Motor neuron (in vitro differentiated cells): ENCODE measurements at regions not wholly inside any gene's neighbourhood (a gene's known extent, or its start where the extent isn't known, plus 50 kb on each side); places are given as distances from the start of the nearest gene placed in this dataset.
A peak's percentile ranks its signal among the peaks of the same experiment; 100 is the strongest.

Experiments used
- ATAC-seq, 8 experiments: fragments of 200-7000 bp; cut with Tn5 transposase; replicated peaks in 6 of 8; 2 replicates each; pipeline ENCODE4 v1.8.0; 2021; ENCODE audit warnings: mild to moderate bottlenecking in 8 of 8, moderate library complexity in 8 of 8
- H3K27ac ChIP-seq, 2 donors: fragments of 250-450 bp; sonication (Bioruptor Pico); 2 replicates each; pipeline ENCODE4 v1.9.0; 2021; ENCODE audit warnings: antibody characterized with exemption in 2 of 2, mild to moderate bottlenecking in 2 of 2, moderate library complexity in 1 of 2
- H3K4me1 ChIP-seq, 2 donors: fragments of 250-450 bp; sonication (Bioruptor Pico); replicated peaks in 1 of 2; 2 replicates each; pipeline ENCODE4 v1.6.1; 2021; ENCODE audit warnings: antibody characterized with exemption in 2 of 2, mild to moderate bottlenecking in 2 of 2, moderate library complexity in 1 of 2
- H3K4me3 ChIP-seq, 5 donors: fragments of 250-450 bp; sonication (Bioruptor Pico); 2 replicates each; pipeline ENCODE4 v1.9.0; 2021; ENCODE audit warnings: antibody characterized with exemption in 5 of 5, mild to moderate bottlenecking in 5 of 5, moderate library complexity in 4 of 5
- WGBS, 10 experiments: fragments of 450-650 bp; shearing (Covaris generic); methylation state at CpG; one replicate each; pipeline ENCODE4 v1.0.0; 2022; 5-methylcytosine and 5-hydroxymethylcytosine counted together
- in situ Hi-C, 9 experiments: fragments of 400-800 bp; cut with MboI; loops; one replicate each; pipeline ENCODE4 v1.15.0; 2021; ENCODE audit warnings: low sequenced_read_pairs in 9 of 9, low pct_unique_long_range_greater_than_20kb in 2 of 9; ENCODE audit not compliant: unreplicated experiment in 9 of 9

DNA sequence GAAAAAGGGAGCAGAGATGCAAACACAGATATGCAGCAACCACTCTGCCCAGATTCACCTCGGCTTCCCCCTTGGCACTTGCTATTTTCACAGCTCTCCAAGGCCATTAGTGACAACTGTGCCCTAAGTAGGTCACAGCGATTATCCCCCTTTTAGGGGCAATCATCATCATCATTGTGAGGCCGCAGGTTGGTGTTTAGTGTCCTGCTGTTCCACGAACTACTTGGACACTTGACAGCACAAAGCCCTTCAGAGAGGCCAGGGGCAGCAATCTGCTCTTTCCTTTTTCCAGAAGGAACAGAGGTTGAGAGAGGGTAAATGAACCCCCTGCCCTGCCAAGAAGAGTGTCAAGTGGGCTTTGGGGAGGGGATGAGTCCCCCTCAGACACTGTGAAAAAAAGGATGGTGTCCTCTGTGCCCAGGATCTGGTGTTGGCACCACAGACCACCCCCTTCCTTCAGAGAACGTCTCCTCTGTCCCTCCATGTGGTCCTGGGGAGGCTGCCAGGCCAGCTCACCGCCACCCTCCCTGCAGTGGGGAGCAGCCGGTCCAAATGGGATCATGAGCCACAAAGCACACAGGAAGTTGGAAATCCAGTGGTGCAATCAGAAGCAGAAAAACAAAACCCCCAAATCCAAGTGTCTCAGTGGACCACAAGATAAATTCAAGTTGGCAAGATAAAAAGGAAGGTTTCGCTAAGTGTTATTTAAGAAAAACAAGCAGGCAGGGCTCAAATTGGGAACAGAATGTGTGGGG, 78.4 kb upstream of the MED9 start:
- Histone ChIP-seq H3K27ac (no peak overlapping the region), H3K4me1 (peaks cover 0 to 2% of the 10 kb centered on the region in 2 donors), H3K4me3 (no peak overlapping the region)
- no peak for ATAC-seq
- in situ Hi-C loops = no loop called here
- WGBS, 10 experiments = 20 to 100% (median 83%) methylated on average over 1 to 7 of the region's 8 CpGs; no CpG with 5 or more reads in 1 of the 10 experiments

- peak in 3 of 8 experiments; percentile 36 to 93 (median 67) for ATAC-seq
- in situ Hi-C loops = no loop called here
- no peak overlapping the region for H3K4me3 ChIP-seq
- no peak overlapping the region for H3K27ac ChIP-seq
- H3K4me1 ChIP-seq = peaks cover 5 to 10% of the 10 kb centered on the region in 2 donors
- WGBS, 10 experiments = 0 to 100% (median 83%) methylated on average over 1 to 5 of the region's 15 CpGs; no CpG with 5 or more reads in 3 of the 10 experiments
These were observed 77.6 kb upstream of the MED9 start for GRCh38 chr17:17398943-17399926.

DNA sequence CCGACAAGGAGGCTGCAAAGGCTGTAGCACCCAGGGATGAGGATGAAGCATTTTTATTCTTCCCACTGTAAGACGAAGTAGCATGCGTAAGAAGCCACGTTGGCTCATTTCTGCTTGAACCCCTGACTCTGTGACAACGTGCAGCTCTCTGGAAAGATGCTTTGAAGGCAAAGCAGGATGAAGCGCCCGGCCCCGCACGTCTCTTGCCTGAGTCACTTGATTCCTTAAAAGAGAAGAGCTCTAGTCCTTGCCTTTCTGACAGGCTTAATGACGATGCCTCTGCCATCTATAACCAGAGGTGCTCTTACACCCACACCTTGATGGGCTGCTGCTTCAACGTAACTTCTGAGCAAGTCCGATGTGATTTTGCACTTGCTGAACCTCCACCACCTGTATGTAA, 76.7 kb upstream of the MED9 start:
- in situ Hi-C loops = no loop called here
- H3K27ac ChIP-seq = no peak overlapping the region
- ATAC-seq = no peak
- H3K4me1 ChIP-seq = peaks cover 5 to 12% of the 10 kb centered on the region in 2 donors
- WGBS, 10 experiments = 74 to 100% (median 82%) methylated on average over 1 to 7 of the region's 12 CpGs; no CpG with 5 or more reads in 4 of the 10 experiments
- H3K4me3 ChIP-seq = no peak overlapping the region

DNA sequence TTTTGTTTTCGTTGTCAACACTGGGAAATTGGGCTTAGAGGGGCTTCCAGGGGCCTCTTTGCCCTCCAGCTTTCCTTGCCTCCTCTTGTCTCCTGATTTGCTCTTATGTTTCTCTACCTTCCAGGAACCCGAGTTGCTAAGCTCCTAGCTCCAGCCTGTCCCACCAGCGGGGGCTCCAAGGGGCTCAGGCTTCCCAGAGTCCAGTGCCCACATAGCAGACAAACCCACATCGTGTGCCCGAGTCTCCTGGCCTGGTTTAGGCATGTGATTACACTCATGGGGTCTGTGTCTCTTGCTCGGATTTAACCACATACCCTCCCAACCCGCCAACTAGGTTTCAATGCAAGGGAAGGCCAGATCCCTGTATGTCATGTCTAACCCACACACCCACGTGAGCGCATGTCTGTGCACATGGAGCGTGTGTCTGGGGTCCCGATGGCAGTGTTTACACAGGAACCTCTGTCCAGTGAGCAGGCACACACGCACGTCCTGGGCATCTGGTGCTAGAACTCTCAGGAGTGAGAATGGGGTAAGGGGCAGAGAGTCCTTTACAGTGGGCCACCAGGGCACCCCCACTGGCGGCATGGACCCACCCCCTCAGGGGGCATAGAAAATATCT, 76.1 kb upstream of the MED9 start:
- Histone ChIP-seq H3K4me1 (peaks cover 5 to 12% of the 10 kb centered on the region in 2 donors), H3K4me3 (no peak overlapping the region), H3K27ac (no peak overlapping the region)
- WGBS, 10 experiments = 57 to 100% (median 82%) methylated on average over 1 to 9 of the region's 14 CpGs; no CpG with 5 or more reads in 2 of the 10 experiments
- ATAC-seq = no peak
- in situ Hi-C loops = no loop called here

- 0 to 83% (median 76%) methylated on average over 1 to 8 of the region's 12 CpGs; no CpG with 5 or more reads in 5 of the 10 experiments for WGBS, 10 experiments
- in situ Hi-C loops = no loop called here
- Histone ChIP-seq H3K27ac (no peak overlapping the region), H3K4me3 (no peak overlapping the region), H3K4me1 (peaks cover 7 to 14% of the 10 kb centered on the region in 2 donors)
- peak in 5 of 8 experiments; percentile 32 to 83 (median 46) for ATAC-seq
These were observed 75.5 kb upstream of the MED9 start for GRCh38 chr17:17401271-17401781.

- WGBS, 10 experiments = 48 to 100% (median 78%) methylated on average over 2 to 6 of the region's 6 CpGs; no CpG with 5 or more reads in 3 of the 10 experiments
- Histone ChIP-seq H3K27ac (no peak overlapping the region), H3K4me3 (no peak overlapping the region), H3K4me1 (peaks cover 9 to 15% of the 10 kb centered on the region in 2 donors)
- in situ Hi-C loops = no loop called here
- no peak for ATAC-seq
These were observed 74.2 kb upstream of the MED9 start for GRCh38 chr17:17402558-17402957.

DNA sequence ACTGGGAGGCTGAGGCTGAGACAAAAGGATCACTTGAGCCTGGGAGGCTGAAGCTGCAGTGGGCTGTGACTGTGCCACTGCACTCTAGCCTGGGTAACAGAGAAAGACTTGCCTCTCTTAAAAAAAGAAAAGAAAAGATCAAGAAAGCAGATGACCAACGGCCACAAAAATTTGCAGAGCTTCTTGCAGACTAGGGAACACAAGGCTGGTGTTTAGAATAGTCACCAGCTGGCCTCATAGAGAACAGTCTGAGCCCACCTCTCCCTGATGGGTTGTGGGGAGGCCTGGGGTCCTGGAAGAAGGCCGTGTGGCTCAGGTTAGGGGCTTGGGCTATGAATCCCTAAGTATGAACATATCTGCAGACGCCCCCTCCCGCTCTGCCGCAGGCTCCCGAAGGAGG, 73.7 kb upstream of the MED9 start:
- ATAC-seq = no peak
- no peak overlapping the region for H3K4me3 ChIP-seq
- in situ Hi-C loops = no loop called here
- no peak overlapping the region for H3K27ac ChIP-seq
- peaks cover 9 to 15% of the 10 kb centered on the region in 2 donors for H3K4me1 ChIP-seq
- WGBS, 10 experiments = 0 to 67% (median 20%) methylated on average over 1 to 2 of the region's 6 CpGs; no CpG with 5 or more reads in 5 of the 10 experiments

DNA sequence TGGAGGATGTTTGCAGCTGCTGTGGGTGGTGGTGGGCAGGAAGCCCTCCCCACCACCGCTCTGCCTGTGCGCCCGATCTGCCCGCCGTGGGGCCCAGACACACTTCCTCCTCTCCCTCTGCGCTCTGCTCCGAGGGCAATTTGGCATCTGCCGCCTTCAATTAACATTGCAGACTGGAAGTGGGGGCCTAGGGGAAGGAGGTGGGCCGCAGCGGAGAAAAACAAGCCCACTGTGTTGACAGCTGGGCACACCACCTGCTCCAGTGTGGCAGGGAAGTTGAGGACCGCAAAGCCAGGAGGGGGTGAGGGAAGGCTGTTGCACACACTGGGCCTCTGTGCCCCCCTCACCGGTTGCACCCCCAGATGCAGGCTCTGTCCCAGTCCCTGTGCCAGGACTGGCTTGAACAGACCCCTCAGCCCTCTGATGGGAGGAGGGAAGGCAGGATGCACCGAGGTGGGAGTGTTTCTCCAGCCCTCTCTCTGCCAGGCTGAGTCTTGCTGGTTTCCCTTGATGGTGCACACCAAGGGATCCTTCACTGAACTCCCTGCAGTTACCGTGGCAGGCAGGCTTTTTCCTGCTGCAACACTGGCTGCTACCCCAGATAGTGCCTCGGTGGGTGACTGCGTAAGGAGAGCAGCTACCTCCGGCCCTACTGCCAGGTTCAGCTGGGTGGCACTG, 72.8 kb upstream of the MED9 start:
- peak in 5 of 8 experiments; percentile 23 to 63 (median 37) for ATAC-seq
- Histone ChIP-seq H3K4me1 (peaks cover 9 to 15% of the 10 kb centered on the region in 2 donors), H3K4me3 (no peak overlapping the region), H3K27ac (no peak overlapping the region)
- WGBS, 10 experiments = 50 to 100% (median 80%) methylated on average over 1 to 5 of the region's 17 CpGs; no CpG with 5 or more reads in 5 of the 10 experiments
- in situ Hi-C loops = no loop called here

DNA sequence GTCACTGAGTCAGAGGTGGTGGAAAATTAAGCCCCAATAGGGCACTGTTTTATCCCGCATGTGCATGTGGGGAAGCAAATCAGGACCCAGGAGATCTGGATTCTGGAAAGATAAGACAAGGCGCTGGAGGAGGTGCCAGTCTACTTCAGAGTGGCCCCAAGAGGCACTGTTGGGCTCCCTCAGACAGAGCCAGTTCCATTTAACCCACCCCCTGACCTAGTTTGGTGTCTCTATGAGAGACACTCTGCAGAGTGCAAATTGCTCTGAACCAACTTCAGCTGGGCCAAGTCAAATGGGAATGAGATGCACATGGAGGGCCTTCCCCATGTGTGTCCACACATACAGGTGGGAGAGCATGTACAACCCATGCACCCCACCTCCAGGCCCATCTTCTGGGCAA, 71.1 kb upstream of the MED9 start:
- H3K4me1 ChIP-seq = peaks cover 9 to 15% of the 10 kb centered on the region in 2 donors
- H3K4me3 ChIP-seq = no peak overlapping the region
- no peak for ATAC-seq
- H3K27ac ChIP-seq = no peak overlapping the region
- in situ Hi-C loops = no loop called here
- WGBS, 10 experiments = 68 to 100% (median 92%) methylated on average over 1 to 2 of the region's 2 CpGs; no CpG with 5 or more reads in 5 of the 10 experiments

DNA sequence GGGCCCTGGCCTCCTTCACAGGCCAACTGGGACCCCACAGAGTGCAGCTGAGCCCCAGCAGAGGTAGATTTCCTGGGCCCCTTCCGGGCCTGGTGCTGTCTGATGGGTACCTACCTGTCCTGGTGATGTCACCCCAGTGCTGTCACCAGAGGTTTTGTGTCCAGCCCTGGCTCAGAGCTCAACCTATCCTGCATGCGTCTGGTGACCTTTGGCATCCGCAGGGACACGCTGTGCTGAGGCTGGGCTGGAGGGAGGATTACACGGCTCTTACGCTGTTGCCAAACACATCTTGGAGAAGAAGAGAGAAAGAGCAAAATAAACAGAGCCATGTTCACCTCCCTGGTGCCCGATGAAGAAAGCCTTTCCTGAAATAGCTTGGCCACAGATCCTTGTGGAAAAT, 70.6 kb upstream of the MED9 start:
- 60 to 100% (median 85%) methylated on average over 1 to 4 of the region's 7 CpGs; no CpG with 5 or more reads in 4 of the 10 experiments for WGBS, 10 experiments
- ATAC-seq = peak in 5 of 8 experiments; percentile 35 to 83 (median 59)
- in situ Hi-C loops = no loop called here
- Histone ChIP-seq H3K4me3 (no peak overlapping the region), H3K4me1 (peaks cover 9 to 15% of the 10 kb centered on the region in 2 donors), H3K27ac (no peak overlapping the region)

DNA sequence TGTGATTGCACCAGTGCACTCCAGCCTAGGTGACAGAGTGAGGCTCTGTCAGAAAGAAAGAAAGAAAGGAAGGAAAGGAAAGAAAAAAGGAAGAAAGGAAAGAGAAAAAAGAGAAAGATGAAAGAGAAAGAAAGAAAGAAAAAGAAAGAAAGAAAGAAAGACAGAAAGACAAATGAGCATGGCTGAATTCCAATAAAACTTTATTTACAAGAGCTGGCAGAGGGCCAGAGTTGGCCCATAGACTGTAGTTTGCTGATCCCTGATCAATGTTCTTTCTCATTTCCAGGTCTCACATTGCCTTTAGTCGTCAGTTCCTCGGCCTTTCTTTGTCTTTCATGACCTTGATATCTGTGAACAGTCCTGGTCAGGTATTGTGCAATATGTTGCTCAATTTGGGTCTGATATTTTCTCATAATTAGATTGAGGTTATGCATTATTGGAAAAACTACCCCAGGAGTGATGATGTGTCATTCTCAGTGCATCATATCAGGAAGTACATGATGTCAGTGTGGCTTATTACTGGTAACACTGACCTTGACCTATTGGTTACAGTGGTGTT, 68.5 kb upstream of the MED9 start:
- no peak overlapping the region for H3K27ac ChIP-seq
- no peak for ATAC-seq
- 42 to 88% (median 68%) methylated on average over 1 to 2 of the region's 2 CpGs; no CpG with 5 or more reads in 2 of the 10 experiments for WGBS, 10 experiments
- in situ Hi-C loops = no loop called here
- no peak overlapping the region for H3K4me3 ChIP-seq
- H3K4me1 ChIP-seq = peaks cover 9 to 13% of the 10 kb centered on the region in 2 donors

DNA sequence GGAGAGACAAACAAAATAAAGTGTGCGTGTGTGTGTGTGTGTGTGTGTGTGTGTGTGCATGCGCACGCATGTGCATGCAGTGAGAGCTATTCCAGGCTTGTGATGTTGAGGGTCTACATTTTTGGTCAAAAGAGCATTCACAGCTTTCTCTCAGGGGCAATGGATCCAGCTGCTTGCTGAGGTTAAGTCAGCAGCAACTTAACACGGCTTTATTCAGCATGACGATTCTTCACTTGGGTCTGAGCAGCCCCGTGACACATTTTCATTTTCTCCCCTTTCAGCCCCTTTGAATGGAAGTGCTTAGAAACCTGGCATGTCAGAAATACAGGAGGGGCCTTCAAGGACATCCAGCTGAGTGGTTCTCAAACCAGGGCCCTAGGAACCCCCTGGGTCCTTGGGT, 66.4 kb upstream of the MED9 start:
- in situ Hi-C loops = no loop called here
- no peak for ATAC-seq

More for the DNA sequence above, 66.4 kb upstream of the MED9 start:
- Histone ChIP-seq H3K4me1 (peaks cover 3 to 4% of the 10 kb centered on the region in 2 donors), H3K27ac (no peak overlapping the region), H3K4me3 (no peak overlapping the region)
- WGBS, 10 experiments = 0 to 100% (median 84%) methylated on average over 1 to 6 of the region's 6 CpGs; no CpG with 5 or more reads in 2 of the 10 experiments
